Mucosa of descending colon (tissue), 3 donors: ENCODE measurements at regions not wholly inside any gene's neighbourhood (a gene's known extent, or its start where the extent isn't known, plus 50 kb on each side); places are given as distances from the start of the nearest gene placed in this dataset.

Experiments
- ATAC-seq: fragments of 200-7000 bp; cut with Tn5 transposase; one replicate; pipeline ENCODE4 v1.9.1; 2020; ENCODE audit warnings: mild to moderate bottlenecking, moderate library complexity
- DNase-seq, 3 donors: peaks; one replicate each; pipeline ENCODE4 v3.0.0-alpha.2; 2020
- H3K36me3 ChIP-seq: fragments of 200-600 bp; one replicate; pipeline ENCODE4 v1.8.0; 2021; ENCODE audit warnings: low read depth, mild to moderate bottlenecking
- H3K4me1 ChIP-seq: fragments of 200-600 bp; one replicate; pipeline ENCODE4 v1.8.0; 2021; ENCODE audit warnings: low read depth, mild to moderate bottlenecking
- H3K4me3 ChIP-seq: fragments of 200-600 bp; one replicate; pipeline ENCODE4 v1.8.0; 2021; ENCODE audit warnings: mild to moderate bottlenecking
- H3K9me3 ChIP-seq: fragments of 200-600 bp; one replicate; pipeline ENCODE4 v1.8.0; 2021; ENCODE audit warnings: mild to moderate bottlenecking
- CTCF ChIP-seq: fragments of 200-600 bp; IDR thresholded peaks from one replicate; pipeline ENCODE4 v1.8.0; 2022; ENCODE audit warnings: antibody characterized with exemption, mild to moderate bottlenecking
- intact Hi-C, 2 donors: fragments of 100-400 bp; cut with DNase I in 1 of 2; cut with micrococcal nuclease in 1 of 2; formaldehyde crosslinking; loops; one replicate each; pipeline versions ENCODE4 v1.11.0 to v1.11.1; 2022; cut with DNase I, micrococcal nuclease
- donor health status: DM: no; HTN: no; CAD: no; lungs with moderate emphysema.
- donor health status: DM: no; HTN: no; CAD: no.
- donor health status: DM: no; HTN: yes; CAD: no.

DNA sequence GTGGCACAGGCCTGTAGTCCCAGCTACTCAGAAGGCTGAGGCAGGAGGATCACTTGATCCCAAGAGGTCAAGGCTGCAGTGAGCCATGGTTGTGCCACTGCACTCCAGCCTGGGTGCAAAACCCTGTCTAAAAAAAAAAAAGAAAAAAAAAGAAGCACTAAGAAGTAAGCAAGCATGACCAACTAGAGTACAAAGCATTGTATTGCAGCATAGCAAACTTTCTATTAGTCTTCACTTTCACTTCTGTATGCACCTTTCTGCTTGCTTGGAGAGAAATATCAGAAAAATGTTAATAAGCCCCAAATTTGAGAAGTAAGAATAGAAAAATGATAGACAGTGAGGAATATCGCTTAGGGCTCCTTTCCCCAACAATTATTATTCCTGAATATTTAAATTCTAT is 497.7 kb upstream of the WWC1 start:
- TF ChIP-seq CTCF = no peak
- no peaks in the 10 kb centered on the region for H3K36me3 ChIP-seq
- no peaks in the 10 kb centered on the region for H3K4me1 ChIP-seq
- no peak overlapping the region for H3K4me3 ChIP-seq
- DNase-seq = no peak
- intact Hi-C loops = no loop called here
- no peak for ATAC-seq
- no peaks in the 10 kb centered on the region for H3K9me3 ChIP-seq

DNA sequence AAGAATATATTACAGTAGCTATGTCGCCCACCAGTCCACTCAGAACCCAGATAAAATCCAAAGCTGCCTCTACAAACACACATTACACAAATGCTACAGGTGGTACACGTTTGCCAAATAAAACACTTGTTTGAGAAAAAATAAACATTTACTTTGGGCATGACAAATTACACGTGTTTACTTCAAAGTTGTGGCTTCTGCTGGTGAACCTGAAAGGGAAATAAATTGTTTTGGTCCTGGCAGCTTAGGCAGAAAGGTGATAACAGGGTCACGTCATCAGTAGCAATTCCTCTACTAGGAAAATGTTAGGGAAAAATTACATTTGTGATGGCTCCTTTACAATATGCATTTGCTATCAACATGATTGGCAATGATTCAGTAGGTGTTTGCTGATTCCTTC is 497.3 kb upstream of the WWC1 start:
- intact Hi-C loops = no loop called here
- Histone ChIP-seq H3K4me3 (no peak overlapping the region), H3K4me1 (no peaks in the 10 kb centered on the region), H3K9me3 (no peaks in the 10 kb centered on the region), H3K36me3 (no peaks in the 10 kb centered on the region)
- no peak for ATAC-seq
- TF ChIP-seq CTCF = no peak
- no peak for DNase-seq

DNA sequence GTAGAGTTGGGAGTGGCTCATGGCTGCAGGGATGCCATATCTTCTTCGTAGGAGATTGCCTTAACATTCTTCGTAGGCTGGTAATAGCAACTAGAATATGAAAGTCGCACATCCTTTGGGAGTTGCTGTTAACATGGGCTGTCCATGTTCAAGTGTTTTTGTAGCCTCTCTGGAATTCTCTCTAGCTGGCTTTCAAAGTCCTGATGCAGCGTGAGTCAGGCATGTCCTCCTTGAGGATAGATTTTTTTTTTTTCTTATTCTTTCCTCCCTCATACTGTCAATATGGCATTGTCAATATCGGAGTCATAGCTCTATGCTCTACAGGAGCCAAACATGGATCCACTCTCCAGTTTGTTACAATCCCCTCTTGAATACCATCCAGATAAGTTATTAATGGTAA is 494.8 kb upstream of the WWC1 start:
- Histone ChIP-seq H3K9me3 (no peaks in the 10 kb centered on the region), H3K36me3 (no peaks in the 10 kb centered on the region), H3K4me1 (no peaks in the 10 kb centered on the region), H3K4me3 (no peak overlapping the region)
- intact Hi-C loops = no loop called here
- ATAC-seq (no peak), DNase-seq (no peak)
- no peak for TF ChIP-seq CTCF

GRCh38 chr5:167797933-167798332 is 493.5 kb upstream of the WWC1 start:
- H3K36me3 ChIP-seq = no peaks in the 10 kb centered on the region

GRCh38 chr5:167798448-167798847 is 493.0 kb upstream of the WWC1 start:
- H3K36me3 ChIP-seq = no peaks in the 10 kb centered on the region
- ATAC-seq = no peak
- no peaks in the 10 kb centered on the region for H3K9me3 ChIP-seq
- intact Hi-C loops = no loop called here
- H3K4me3 ChIP-seq = no peak overlapping the region
- no peak for TF ChIP-seq CTCF
- no peaks in the 10 kb centered on the region for H3K4me1 ChIP-seq
- no peak for DNase-seq

More at GRCh38 chr5:167797933-167798332, 493.5 kb upstream of the WWC1 start:
- ATAC-seq (no peak), DNase-seq (no peak)
- no peak for TF ChIP-seq CTCF
- Histone ChIP-seq H3K9me3 (no peaks in the 10 kb centered on the region), H3K4me1 (no peaks in the 10 kb centered on the region), H3K4me3 (no peak overlapping the region)
- intact Hi-C loops = no loop called here

- no peak for TF ChIP-seq CTCF
- H3K4me3 ChIP-seq = no peak overlapping the region
- ATAC-seq (no peak), DNase-seq (no peak)
- intact Hi-C loops = no loop called here
- no peaks in the 10 kb centered on the region for H3K9me3 ChIP-seq
- no peaks in the 10 kb centered on the region for H3K36me3 ChIP-seq
- no peaks in the 10 kb centered on the region for H3K4me1 ChIP-seq
Observed at GRCh38 chr5:167800427-167800826, 491.0 kb upstream of the WWC1 start.
